ENCODE measurements at regions not wholly inside any gene's neighbourhood (a gene's known extent, or its start where the extent isn't known, plus 50 kb on each side); places are given as distances from the start of the nearest gene placed in this dataset.

GRCh38 chr22:48902983-48903650 is 924.6 kb downstream of the BRD1 start:
- no peak overlapping the region for H3K4me3 ChIP-seq (ENCODE audit: low read depth, low read length)
- DNase-seq (ENCODE audit: low read depth), result no peak
- TF ChIP-seq, protein P1, sequence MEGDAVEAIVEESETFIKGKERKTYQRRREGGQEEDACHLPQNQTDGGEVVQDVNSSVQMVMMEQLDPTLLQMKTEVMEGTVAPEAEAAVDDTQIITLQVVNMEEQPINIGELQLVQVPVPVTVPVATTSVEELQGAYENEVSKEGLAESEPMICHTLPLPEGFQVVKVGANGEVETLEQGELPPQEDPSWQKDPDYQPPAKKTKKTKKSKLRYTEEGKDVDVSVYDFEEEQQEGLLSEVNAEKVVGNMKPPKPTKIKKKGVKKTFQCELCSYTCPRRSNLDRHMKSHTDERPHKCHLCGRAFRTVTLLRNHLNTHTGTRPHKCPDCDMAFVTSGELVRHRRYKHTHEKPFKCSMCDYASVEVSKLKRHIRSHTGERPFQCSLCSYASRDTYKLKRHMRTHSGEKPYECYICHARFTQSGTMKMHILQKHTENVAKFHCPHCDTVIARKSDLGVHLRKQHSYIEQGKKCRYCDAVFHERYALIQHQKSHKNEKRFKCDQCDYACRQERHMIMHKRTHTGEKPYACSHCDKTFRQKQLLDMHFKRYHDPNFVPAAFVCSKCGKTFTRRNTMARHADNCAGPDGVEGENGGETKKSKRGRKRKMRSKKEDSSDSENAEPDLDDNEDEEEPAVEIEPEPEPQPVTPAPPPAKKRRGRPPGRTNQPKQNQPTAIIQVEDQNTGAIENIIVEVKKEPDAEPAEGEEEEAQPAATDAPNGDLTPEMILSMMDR (conservative IDR thresholded peaks at IDR 0.05; ENCODE audit: low read depth, low read length), result no peak

DNA sequence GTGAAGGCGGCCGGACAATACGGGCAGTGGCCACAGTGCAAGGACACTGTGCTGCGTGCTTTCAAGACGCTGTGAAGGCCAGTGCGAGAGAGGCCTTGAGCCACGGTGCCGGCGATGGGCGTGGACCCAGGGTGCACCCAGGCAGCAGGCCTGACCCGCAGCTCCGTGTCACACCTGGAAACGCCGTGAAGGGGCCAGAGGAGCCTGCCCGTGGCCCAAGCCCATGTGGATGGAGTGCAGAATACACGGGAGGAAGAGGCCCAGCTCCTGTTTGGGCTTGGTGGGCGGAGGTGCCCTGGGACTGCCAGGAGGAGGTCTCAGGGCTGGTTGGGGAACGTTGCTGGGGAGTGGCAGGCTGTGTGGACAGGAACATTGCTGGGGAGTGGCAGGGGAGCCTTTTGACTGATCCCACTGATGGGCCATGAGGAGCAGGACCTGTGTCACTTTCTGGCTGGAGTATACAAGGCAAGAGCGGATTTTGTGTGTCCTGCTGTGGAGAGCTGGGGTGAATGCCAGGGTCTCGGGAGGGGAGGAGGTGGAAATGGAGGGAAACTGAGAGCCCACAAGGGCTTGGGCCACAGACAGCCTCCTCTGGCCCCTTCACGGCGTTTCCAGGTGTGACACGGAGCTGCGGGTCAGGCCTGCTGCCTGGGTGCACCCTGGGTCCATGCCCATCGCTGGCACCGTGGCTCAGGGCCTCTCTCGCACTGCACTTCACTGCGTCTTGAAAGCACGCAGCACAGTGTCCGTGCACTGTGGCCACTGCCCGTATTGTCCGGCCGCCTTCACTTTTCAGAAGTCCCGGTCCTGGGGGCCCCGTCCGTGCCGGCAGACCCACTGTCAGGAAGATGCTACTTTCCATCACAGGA is 925.4 kb downstream of the BRD1 start:
- TF ChIP-seq, protein P1 (conservative IDR thresholded peaks at IDR 0.05; ENCODE audit: low read depth, low read length), result no peak
- no peak overlapping the region for H3K4me3 ChIP-seq (ENCODE audit: low read depth, low read length)
- DNase-seq (ENCODE audit: low read depth), result no peak

DNA sequence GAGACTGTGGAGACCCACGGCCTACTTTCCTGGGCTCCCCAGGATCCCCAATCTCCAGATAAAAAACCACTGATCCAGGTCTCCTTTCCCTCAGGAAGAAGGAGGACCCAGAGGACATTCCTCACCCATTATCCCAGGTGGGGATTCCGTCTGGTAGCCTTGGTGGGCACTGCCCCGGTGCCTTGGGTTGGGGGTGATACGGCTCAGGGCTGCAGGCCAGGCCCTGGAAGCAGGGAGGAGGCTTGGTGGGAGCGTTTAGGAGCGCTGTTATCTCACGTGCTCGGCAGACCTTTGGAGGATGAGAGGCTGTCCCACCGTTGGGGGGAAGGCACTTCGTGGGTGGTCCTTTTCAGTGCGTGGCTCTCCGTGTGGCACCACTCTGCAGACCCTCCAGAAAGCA is 926.3 kb downstream of the BRD1 start:
- no peak overlapping the region for H3K4me3 ChIP-seq (ENCODE audit: low read depth, low read length)
- TF ChIP-seq, protein P1 (conservative IDR thresholded peaks at IDR 0.05; ENCODE audit: low read depth, low read length), result no peak
- DNase-seq (ENCODE audit: low read depth), result no peak

GRCh38 chr22:48900626-48901025 is 927.0 kb downstream of the BRD1 start:
- no peak for DNase-seq (ENCODE audit: low read depth)
- TF ChIP-seq, protein P1 (conservative IDR thresholded peaks at IDR 0.05; ENCODE audit: low read depth, low read length), result no peak
- H3K4me3 ChIP-seq (ENCODE audit: low read depth, low read length), result no peak overlapping the region

DNA sequence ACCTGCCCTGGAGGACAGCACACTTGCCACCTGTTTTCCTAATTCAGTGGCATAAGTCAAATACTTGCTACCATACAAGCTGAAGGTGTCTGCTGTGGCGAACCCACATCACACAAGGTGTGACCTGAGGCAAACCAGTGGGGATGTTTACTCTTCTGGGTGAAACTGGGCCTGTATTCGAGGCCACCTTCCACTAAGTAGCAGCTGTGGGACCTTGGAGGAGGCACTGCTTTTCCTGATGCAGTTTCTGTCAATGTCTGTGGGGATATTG is 927.4 kb downstream of the BRD1 start:
- no peak for DNase-seq (ENCODE audit: low read depth)
- no peak overlapping the region for H3K4me3 ChIP-seq (ENCODE audit: low read depth, low read length)
- TF ChIP-seq, protein P1 (conservative IDR thresholded peaks at IDR 0.05; ENCODE audit: low read depth, low read length), result no peak

DNA sequence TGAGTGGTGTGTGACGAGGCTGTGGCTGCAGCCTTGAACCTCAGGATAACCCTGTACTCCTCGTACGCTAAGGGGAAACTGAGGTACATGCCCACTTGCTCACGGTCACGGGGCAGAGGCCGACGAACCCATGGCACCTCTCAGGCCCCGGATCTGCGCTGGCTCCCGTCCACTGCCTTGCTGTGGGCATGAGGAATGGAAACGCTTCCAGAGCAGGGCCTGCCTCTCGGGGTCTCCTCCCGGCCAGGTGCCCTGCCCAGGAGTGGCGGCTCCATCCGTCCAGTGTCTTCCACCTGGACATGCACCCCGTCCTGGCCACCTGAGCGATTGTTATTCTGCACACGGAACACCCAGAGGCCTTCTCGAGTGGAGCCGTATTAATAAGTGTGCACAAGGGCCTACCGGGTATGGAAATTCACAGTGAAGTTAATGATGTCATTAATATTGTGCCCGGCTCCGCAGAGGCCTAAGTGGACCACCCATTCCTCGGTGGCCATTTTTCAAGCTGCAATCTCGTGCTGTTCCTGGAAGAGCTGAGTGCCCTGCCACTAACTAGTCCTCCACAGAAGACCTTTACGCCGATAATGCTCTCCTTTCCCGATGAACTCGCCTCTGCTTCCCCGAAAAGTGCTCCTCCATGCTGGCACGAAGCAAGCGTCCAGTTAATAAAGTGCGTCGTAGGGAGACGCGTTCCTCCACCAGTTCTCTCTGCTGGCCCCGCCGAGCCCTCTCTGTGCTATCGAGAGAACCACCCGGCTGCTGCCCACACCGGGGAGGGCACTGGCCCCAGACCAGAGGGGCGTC is 927.9 kb downstream of the BRD1 start:
- TF ChIP-seq, protein P1 (conservative IDR thresholded peaks at IDR 0.05; ENCODE audit: low read depth, low read length), result no peak
- no peak overlapping the region for H3K4me3 ChIP-seq (ENCODE audit: low read depth, low read length)
- DNase-seq (ENCODE audit: low read depth), result no peak
